SU-DHL-6 (cell line): ENCODE measurements at regions not wholly inside any gene's neighbourhood (a gene's known extent, or its start where the extent isn't known, plus 50 kb on each side); places are given as distances from the start of the nearest gene placed in this dataset.

ENCODE experiments used
- H2AFZ ChIP-seq: fragments of 200-600 bp; sonication (generic); 2 replicates; pipeline ENCODE4 v1.6.1; 2014; ENCODE audit warnings: low read depth, mild to moderate bottlenecking, moderate library complexity, mixed read lengths, antibody characterized with exemption, low read length; ENCODE audit not compliant: severe bottlenecking
- H3F3A ChIP-seq: fragments of 200-600 bp; shearing (Covaris generic); 2 replicates; pipeline ENCODE4 v1.6.0; 2016; ENCODE audit warnings: antibody characterized with exemption, mild to moderate bottlenecking; ENCODE audit not compliant: insufficient read depth
- H3K27ac ChIP-seq: fragments of 200-600 bp; sonication (generic); 2 replicates; pipeline ENCODE4 v1.5.1; 2016; ENCODE audit warnings: low read depth, mild to moderate bottlenecking, low read length, moderate library complexity, mixed read lengths
- H3K27me3 ChIP-seq: fragments of 200-600 bp; sonication (generic), shearing (Covaris generic); 2 replicates; pipeline ENCODE4 v1.6.0; 2014; ENCODE audit warnings: mild to moderate bottlenecking, low read length
- H3K36me3 ChIP-seq: fragments of 200-600 bp; sonication (generic); 2 replicates; pipeline ENCODE4 v1.6.1; 2014; ENCODE audit warnings: mild to moderate bottlenecking, low read length, mixed read lengths
- H3K4me2 ChIP-seq: fragments of 300-600, 200-600 bp; shearing (Covaris generic), sonication (generic); 2 replicates; pipeline ENCODE4 v1.6.0; 2014; ENCODE audit warnings: low read length, low read depth, mild to moderate bottlenecking; ENCODE audit not compliant: poor library complexity, severe bottlenecking
- H3K4me3 ChIP-seq: fragments of 200-600 bp; sonication (generic); 2 replicates; pipeline ENCODE4 v1.5.1; 2014; ENCODE audit warnings: antibody characterized with exemption, low read length, mild to moderate bottlenecking, mixed read lengths; ENCODE audit not compliant: insufficient read depth, poor library complexity, severe bottlenecking
- H3K79me2 ChIP-seq: fragments of 200-600 bp; sonication (generic); 2 replicates; pipeline ENCODE4 v1.6.1; 2014; ENCODE audit warnings: mild to moderate bottlenecking, low read length, moderate library complexity; ENCODE audit not compliant: insufficient read depth
- H3K9ac ChIP-seq: fragments of 200-600 bp; sonication (generic); 2 replicates; pipeline ENCODE4 v1.7.0; 2014; ENCODE audit warnings: mild to moderate bottlenecking, low read length
- H3K9me2 ChIP-seq: fragments of 200-600 bp; sonication (generic); replicated peaks from 2 replicates; pipeline ENCODE4 v1.6.1; 2014; ENCODE audit warnings: low read length; ENCODE audit not compliant: insufficient read depth
- H3K9me3 ChIP-seq: fragments of 200-600 bp; sonication (generic); 2 replicates; pipeline ENCODE4 v1.6.1; 2014; ENCODE audit warnings: low read length, mixed read lengths; ENCODE audit not compliant: insufficient read depth
- H4K20me1 ChIP-seq: fragments of 200-600 bp; sonication (generic); 2 replicates; pipeline ENCODE4 v1.6.1; 2014; ENCODE audit warnings: low read depth, mild to moderate bottlenecking, antibody characterized with exemption, low read length, moderate library complexity, mixed read lengths
- EZH2phosphoT487 ChIP-seq: fragments of 200-600 bp; sonication (generic), shearing (Covaris generic); conservative IDR thresholded peaks from 2 replicates; pipeline ENCODE4 v1.6.1; 2018; ENCODE audit warnings: mild to moderate bottlenecking, antibody characterized with exemption, low read length, moderate library complexity, mixed read lengths
- TF ChIP-seq, protein P1 (sequence below): fragments of 200-600 bp; sonication (generic); IDR thresholded peaks from one replicate; pipeline ENCODE4 v1.5.1; 2017; ENCODE audit warnings: antibody characterized with exemption, mild to moderate bottlenecking, low read length, moderate library complexity; ENCODE audit not compliant: insufficient read depth, poor library complexity, severe bottlenecking

- no peak overlapping the region for H3K27ac ChIP-seq
- H3K79me2 ChIP-seq: no peaks in the 10 kb centered on the region
- H3K27me3 ChIP-seq: no peaks in the 10 kb centered on the region
- no peak overlapping the region for H2AFZ ChIP-seq
- H3K9me2 ChIP-seq: no peaks in the 10 kb centered on the region
- H3K4me3 ChIP-seq: no peak overlapping the region
- no peak overlapping the region for H3K4me2 ChIP-seq
- no peaks in the 10 kb centered on the region for H3F3A ChIP-seq
- no peaks in the 10 kb centered on the region for H3K36me3 ChIP-seq
- no peaks in the 10 kb centered on the region for H3K9me3 ChIP-seq
- no peaks in the 10 kb centered on the region for H4K20me1 ChIP-seq
- H3K9ac ChIP-seq: no peak overlapping the region
- TF ChIP-seq, protein P1, sequence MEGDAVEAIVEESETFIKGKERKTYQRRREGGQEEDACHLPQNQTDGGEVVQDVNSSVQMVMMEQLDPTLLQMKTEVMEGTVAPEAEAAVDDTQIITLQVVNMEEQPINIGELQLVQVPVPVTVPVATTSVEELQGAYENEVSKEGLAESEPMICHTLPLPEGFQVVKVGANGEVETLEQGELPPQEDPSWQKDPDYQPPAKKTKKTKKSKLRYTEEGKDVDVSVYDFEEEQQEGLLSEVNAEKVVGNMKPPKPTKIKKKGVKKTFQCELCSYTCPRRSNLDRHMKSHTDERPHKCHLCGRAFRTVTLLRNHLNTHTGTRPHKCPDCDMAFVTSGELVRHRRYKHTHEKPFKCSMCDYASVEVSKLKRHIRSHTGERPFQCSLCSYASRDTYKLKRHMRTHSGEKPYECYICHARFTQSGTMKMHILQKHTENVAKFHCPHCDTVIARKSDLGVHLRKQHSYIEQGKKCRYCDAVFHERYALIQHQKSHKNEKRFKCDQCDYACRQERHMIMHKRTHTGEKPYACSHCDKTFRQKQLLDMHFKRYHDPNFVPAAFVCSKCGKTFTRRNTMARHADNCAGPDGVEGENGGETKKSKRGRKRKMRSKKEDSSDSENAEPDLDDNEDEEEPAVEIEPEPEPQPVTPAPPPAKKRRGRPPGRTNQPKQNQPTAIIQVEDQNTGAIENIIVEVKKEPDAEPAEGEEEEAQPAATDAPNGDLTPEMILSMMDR: no peak
- TF ChIP-seq EZH2phosphoT487: no peak
These were observed 65.8 kb upstream of the CADPS start for GRCh38 chr3:62940771-62941563.

GRCh38 chr3:62942227-62942626 is 67.0 kb upstream of the CADPS start:
- Histone ChIP-seq H3K9ac (no peak overlapping the region), H3K79me2 (no peaks in the 10 kb centered on the region), H3K4me3 (no peak overlapping the region), H2AFZ (no peak overlapping the region), H3F3A (no peaks in the 10 kb centered on the region), H3K9me3 (no peaks in the 10 kb centered on the region), H3K27me3 (no peaks in the 10 kb centered on the region), H4K20me1 (no peaks in the 10 kb centered on the region), H3K4me2 (no peak overlapping the region), H3K27ac (no peak overlapping the region), H3K9me2 (no peaks in the 10 kb centered on the region), H3K36me3 (no peaks in the 10 kb centered on the region)
- TF ChIP-seq EZH2phosphoT487: no peak
- TF ChIP-seq, protein P1: no peak

- H3K27ac ChIP-seq: no peak overlapping the region
- H4K20me1 ChIP-seq: no peaks in the 10 kb centered on the region
- H3K9ac ChIP-seq: no peak overlapping the region
- no peaks in the 10 kb centered on the region for H3K79me2 ChIP-seq
- H2AFZ ChIP-seq: no peak overlapping the region
- no peaks in the 10 kb centered on the region for H3K9me3 ChIP-seq
- no peaks in the 10 kb centered on the region for H3K27me3 ChIP-seq
- no peaks in the 10 kb centered on the region for H3K36me3 ChIP-seq
- TF ChIP-seq, protein P1: no peak
- no peak for TF ChIP-seq EZH2phosphoT487
- no peak overlapping the region for H3K4me2 ChIP-seq
- H3K9me2 ChIP-seq: no peaks in the 10 kb centered on the region
- no peaks in the 10 kb centered on the region for H3F3A ChIP-seq
- H3K4me3 ChIP-seq: no peak overlapping the region
These were observed 67.5 kb upstream of the CADPS start for GRCh38 chr3:62942764-62943163.
